HepG2 (cell line): ENCODE measurements at regions not wholly inside any gene's neighbourhood (a gene's known extent, or its start where the extent isn't known, plus 50 kb on each side); places are given as distances from the start of the nearest gene placed in this dataset.

ENCODE experiments used
- ATAC-seq: fragments of 200-7000 bp; cut with Tn5 transposase; 3 replicates; pipeline ENCODE4 v1.9.1; 2020; ENCODE audit warnings: mild to moderate bottlenecking, moderate library complexity
- BruUV-seq: library from RNA; stranded (reverse); fragments of 400-500 nt; replicated peaks from 2 replicates; lab custom pipeline; 2021; lab: Mats Ljungman, UMichigan
- CTCF ChIA-PET: fragments of 300-600 bp; formaldehyde crosslinking; extraction: SDS; loops from one replicate; lab custom pipeline; 2021; ENCODE audit warnings: low total read pairs, inconsistent platforms, low intra/inter-chr PET ratio; lab: Yijun Ruan, JAX
- POLR2A ChIA-PET: fragments of 350-600 bp; sonication (Branson Sonifier 250); formaldehyde crosslinking; loops from one replicate; lab custom pipeline; 2020; ENCODE audit warnings: antibody characterized with exemption, inconsistent platforms; lab: Yijun Ruan, JAX
- DNase-seq: peaks from one replicate; pipeline ENCODE4 v3.0.0-alpha.2; 2015; ENCODE audit warnings: low spot score
- FAIRE-seq: peaks from 3 replicates; lab custom pipeline; 2011; peaks lifted over from hg19 to GRCh38; lab: Jason Lieb, UNC
- H2AFZ ChIP-seq: one replicate; pipeline ENCODE4 v1.6.1; 2011; ENCODE audit warnings: low read length, inconsistent platforms
- H3K27ac ChIP-seq: fragments of 300-600 bp; 3 replicates; pipeline ENCODE4 v1.8.0; 2011; ENCODE audit warnings: mixed run types, mild to moderate bottlenecking, mixed read lengths, low read length, inconsistent platforms; ENCODE audit not compliant: insufficient read depth; ENCODE audit errors: extremely low read length
- H3K27me3 ChIP-seq, 2 experiments: fragments of 200-600 bp in 1 of 2; 2 replicates in 1 of 2; 3 replicates in 1 of 2; pipeline versions ENCODE4 v1.6.0 to v1.8.0; 2011; ENCODE audit warnings: low read length in 2 of 2, mild to moderate bottlenecking in 2 of 2, moderate library complexity in 2 of 2, inconsistent platforms in 1 of 2; ENCODE audit not compliant: insufficient read depth in 2 of 2, control insufficient read depth in 1 of 2
- H3K36me3 ChIP-seq, 2 experiments: fragments of 200-600 bp in 1 of 2; replicated peaks in 1 of 2; 2 replicates in 1 of 2; 3 replicates in 1 of 2; pipeline versions ENCODE4 v1.5.1 to v1.8.0; 2011; ENCODE audit warnings: low read length in 2 of 2, inconsistent platforms in 1 of 2; ENCODE audit not compliant: insufficient read depth in 2 of 2, control insufficient read depth in 1 of 2
- H3K4me1 ChIP-seq: 2 replicates; pipeline ENCODE4 v1.5.1; 2012; ENCODE audit warnings: low read length, inconsistent platforms; ENCODE audit not compliant: insufficient read depth
- H3K4me2 ChIP-seq: 2 replicates; pipeline ENCODE4 v1.6.0; 2011; ENCODE audit warnings: low read depth, low read length, inconsistent platforms
- H3K4me3 ChIP-seq, 3 experiments: fragments of 200-600 bp in 1 of 3; sonication (generic), shearing (Covaris generic) in 1 of 3; replicated peaks in 1 of 3; 2 replicates each; pipeline ENCODE4 v1.5.1; 2011 to 2016; ENCODE audit warnings: low read length in 3 of 3, inconsistent platforms in 2 of 3, low read depth in 2 of 3, mild to moderate bottlenecking in 2 of 3, control low read depth in 1 of 3, mixed read lengths in 1 of 3; ENCODE audit not compliant: insufficient read depth in 1 of 3
- H3K79me2 ChIP-seq: one replicate; pipeline ENCODE4 v1.6.1; 2011; ENCODE audit warnings: low read length, inconsistent platforms; ENCODE audit not compliant: insufficient read depth
- H3K9ac ChIP-seq: 2 replicates; pipeline ENCODE4 v1.6.0; 2011; ENCODE audit warnings: mild to moderate bottlenecking, low read depth, low read length, inconsistent platforms; ENCODE audit not compliant: insufficient read depth
- H3K9me3 ChIP-seq: 2 replicates; pipeline ENCODE4 v1.5.1; 2012; ENCODE audit warnings: mild to moderate bottlenecking, low read length
- H4K20me1 ChIP-seq: 2 replicates; pipeline ENCODE4 v1.6.0; 2011; ENCODE audit warnings: inconsistent platforms, mild to moderate bottlenecking, low read length, moderate library complexity; ENCODE audit not compliant: insufficient read depth
- CEBPB ChIP-seq: IDR thresholded peaks from 2 replicates; pipeline ENCODE4 v1.6.1; 2011; ENCODE audit warnings: low read depth, low read length, improper control_type of control experiment, borderline replicate concordance
- CEBPG ChIP-seq: IDR thresholded peaks from 2 replicates; pipeline ENCODE4 v1.6.1; 2016
- DNMT3B ChIP-seq: conservative IDR thresholded peaks from 2 replicates; pipeline ENCODE4 v1.6.1; 2016; ENCODE audit warnings: missing biosample characterization, control low read depth
- PHF20 ChIP-seq: sonication (generic); formaldehyde crosslinking; IDR thresholded peaks from 2 replicates; pipeline ENCODE4 v1.5.0; 2020; ENCODE audit warnings: mild to moderate bottlenecking, missing genetic modification reagents
- SAP130 ChIP-seq: IDR thresholded peaks from 2 replicates; pipeline ENCODE4 v1.6.1; 2016; ENCODE audit warnings: low read depth
- SIX1 ChIP-seq: sonication (generic); formaldehyde crosslinking; IDR thresholded peaks from 2 replicates; pipeline ENCODE4 v1.4.0; 2020; ENCODE audit warnings: missing genetic modification reagents, borderline replicate concordance
- SRF ChIP-seq: IDR thresholded peaks from 2 replicates; pipeline ENCODE4 v1.6.1; 2011; ENCODE audit warnings: mild to moderate bottlenecking, low read depth, low read length, moderate library complexity
- ZIK1 ChIP-seq: sonication (generic); formaldehyde crosslinking; IDR thresholded peaks from 2 replicates; pipeline ENCODE4 v1.5.0; 2020; ENCODE audit warnings: mild to moderate bottlenecking, low read depth, missing genetic modification reagents, borderline replicate concordance
- ZNF180 ChIP-seq: sonication (generic); formaldehyde crosslinking; IDR thresholded peaks from 2 replicates; pipeline ENCODE4 v1.4.0; 2020; ENCODE audit warnings: low read depth, missing genetic modification reagents, borderline replicate concordance
- WGBS: methylation state at CpG from one replicate; pipeline ENCODE4 v1.1.6; 2017; ENCODE audit warnings: low lambda C conversion rate; 5-methylcytosine and 5-hydroxymethylcytosine counted together
- in situ Hi-C: cut with HindIII; loops from 2 replicates; pipeline ENCODE4 v1.10.0; 2017; ENCODE audit warnings: low pct_unique_long_range_greater_than_20kb; ENCODE audit not compliant: extremely low pct_ligation_motif_present
- intact Hi-C: fragments of 100-400 bp; cut with micrococcal nuclease; formaldehyde crosslinking; loops from one replicate; pipeline ENCODE4 v1.10.0; 2022; ENCODE audit not compliant: unreplicated experiment

DNA sequence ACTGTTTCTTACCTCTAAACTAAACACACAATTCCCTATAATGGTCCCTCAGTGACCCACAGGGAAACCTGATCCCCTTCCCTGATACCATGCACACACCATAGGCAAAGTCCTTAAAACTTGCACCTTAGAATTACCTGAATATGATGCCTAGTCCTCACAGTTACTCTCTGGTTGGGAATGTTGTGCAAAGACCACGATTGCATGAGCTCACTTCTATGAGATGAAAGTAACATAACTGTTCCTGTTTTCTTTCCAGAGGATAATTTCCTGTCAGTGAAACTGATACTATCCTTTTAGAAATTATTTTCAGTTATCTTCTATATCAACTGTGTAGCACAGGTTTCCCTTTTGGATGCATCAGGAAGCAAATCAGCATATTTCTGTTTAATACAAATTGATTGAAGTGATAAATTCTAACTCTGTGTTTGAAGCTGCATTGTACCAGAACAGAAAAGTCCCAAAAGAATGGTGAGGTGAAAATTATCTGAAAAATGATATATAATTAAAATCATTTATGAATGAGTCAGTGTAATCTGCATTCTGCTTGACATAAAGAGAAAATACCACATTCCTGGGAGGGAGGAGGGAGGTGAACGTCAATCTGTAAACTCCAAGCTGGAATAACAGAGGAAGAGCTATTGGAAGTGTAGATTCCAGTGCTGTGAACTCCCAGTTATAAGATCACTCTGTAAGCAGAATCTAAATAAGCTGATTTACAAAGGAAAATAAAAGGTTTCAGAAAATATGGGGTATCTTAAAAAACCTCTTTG, 51.2 kb upstream of the TNFAIP8 start:
- Histone ChIP-seq H3K9me3 (no peaks in the 10 kb centered on the region), H3K9ac (peak overlapping the region; percentile 30; the same call in 1 of the 2 replicates), H3K27me3 (no peaks in the 10 kb centered on the region), H2AFZ (no peak overlapping the region), H3K4me2 (peak overlapping the region; percentile 59), H3K79me2 (peaks cover 2% of the 10 kb centered on the region), H3K4me1 (peaks cover 69% of the 10 kb centered on the region), H3K4me3 (no peak overlapping the region), H3K36me3 (no peaks in the 10 kb centered on the region), H4K20me1 (no peaks in the 10 kb centered on the region), H3K27ac (peak overlapping the region; percentile 60)
- in situ Hi-C loops = no loop called here
- POLR2A ChIA-PET = interaction anchor here (0.7 to 3.9 kb wide), 3 partner anchors 11 to 234 kb away, joined by 3 to 36 read pairs (median 9); partner anchors contain the start of gene DMXL1
- CTCF ChIA-PET = no interaction called here
- DNase-seq = peak; percentile 60
- 22% methylated on average over 2 of the region's 2 CpGs for WGBS
- intact Hi-C loops = loop anchor here (5.0 kb wide), 1 partner anchor 87 kb away; no protein-coding TSS in a partner anchor
- ATAC-seq = 0 out of 3 replicates have a peak, but pooled peaks have one; percentile 7
- no TSS peak for BruUV-seq
- FAIRE-seq = no peak
- TF ChIP-seq CEBPG (CRISPR knock-in tag) (peak; percentile 38), SRF (no peak), SIX1 (CRISPR knock-in tag) (peak; percentile 56; the same call in 1 of the 2 replicates), ZNF180 (CRISPR knock-in tag) (no peak), ZIK1 (CRISPR knock-in tag) (0 out of 2 replicates have a peak, but pooled peaks have one; percentile 49), PHF20 (CRISPR knock-in tag) (no peak), SAP130 (CRISPR knock-in tag) (0 out of 2 replicates have a peak, but pooled peaks have one; percentile 16), DNMT3B (CRISPR knock-in tag) (0 out of 2 replicates have a peak, but pooled peaks have one; percentile 46), CEBPB (peak; percentile 35; the same call in 1 of the 2 replicates)
